ENCODE measurements at regions not wholly inside any gene's neighbourhood (a gene's known extent, or its start where the extent isn't known, plus 50 kb on each side); places are given as distances from the start of the nearest gene placed in this dataset.

GRCh38 chr2:234719116-234719716, 222.3 kb upstream of the ARL4C start (continued):
- TF ChIP-seq, protein P1, sequence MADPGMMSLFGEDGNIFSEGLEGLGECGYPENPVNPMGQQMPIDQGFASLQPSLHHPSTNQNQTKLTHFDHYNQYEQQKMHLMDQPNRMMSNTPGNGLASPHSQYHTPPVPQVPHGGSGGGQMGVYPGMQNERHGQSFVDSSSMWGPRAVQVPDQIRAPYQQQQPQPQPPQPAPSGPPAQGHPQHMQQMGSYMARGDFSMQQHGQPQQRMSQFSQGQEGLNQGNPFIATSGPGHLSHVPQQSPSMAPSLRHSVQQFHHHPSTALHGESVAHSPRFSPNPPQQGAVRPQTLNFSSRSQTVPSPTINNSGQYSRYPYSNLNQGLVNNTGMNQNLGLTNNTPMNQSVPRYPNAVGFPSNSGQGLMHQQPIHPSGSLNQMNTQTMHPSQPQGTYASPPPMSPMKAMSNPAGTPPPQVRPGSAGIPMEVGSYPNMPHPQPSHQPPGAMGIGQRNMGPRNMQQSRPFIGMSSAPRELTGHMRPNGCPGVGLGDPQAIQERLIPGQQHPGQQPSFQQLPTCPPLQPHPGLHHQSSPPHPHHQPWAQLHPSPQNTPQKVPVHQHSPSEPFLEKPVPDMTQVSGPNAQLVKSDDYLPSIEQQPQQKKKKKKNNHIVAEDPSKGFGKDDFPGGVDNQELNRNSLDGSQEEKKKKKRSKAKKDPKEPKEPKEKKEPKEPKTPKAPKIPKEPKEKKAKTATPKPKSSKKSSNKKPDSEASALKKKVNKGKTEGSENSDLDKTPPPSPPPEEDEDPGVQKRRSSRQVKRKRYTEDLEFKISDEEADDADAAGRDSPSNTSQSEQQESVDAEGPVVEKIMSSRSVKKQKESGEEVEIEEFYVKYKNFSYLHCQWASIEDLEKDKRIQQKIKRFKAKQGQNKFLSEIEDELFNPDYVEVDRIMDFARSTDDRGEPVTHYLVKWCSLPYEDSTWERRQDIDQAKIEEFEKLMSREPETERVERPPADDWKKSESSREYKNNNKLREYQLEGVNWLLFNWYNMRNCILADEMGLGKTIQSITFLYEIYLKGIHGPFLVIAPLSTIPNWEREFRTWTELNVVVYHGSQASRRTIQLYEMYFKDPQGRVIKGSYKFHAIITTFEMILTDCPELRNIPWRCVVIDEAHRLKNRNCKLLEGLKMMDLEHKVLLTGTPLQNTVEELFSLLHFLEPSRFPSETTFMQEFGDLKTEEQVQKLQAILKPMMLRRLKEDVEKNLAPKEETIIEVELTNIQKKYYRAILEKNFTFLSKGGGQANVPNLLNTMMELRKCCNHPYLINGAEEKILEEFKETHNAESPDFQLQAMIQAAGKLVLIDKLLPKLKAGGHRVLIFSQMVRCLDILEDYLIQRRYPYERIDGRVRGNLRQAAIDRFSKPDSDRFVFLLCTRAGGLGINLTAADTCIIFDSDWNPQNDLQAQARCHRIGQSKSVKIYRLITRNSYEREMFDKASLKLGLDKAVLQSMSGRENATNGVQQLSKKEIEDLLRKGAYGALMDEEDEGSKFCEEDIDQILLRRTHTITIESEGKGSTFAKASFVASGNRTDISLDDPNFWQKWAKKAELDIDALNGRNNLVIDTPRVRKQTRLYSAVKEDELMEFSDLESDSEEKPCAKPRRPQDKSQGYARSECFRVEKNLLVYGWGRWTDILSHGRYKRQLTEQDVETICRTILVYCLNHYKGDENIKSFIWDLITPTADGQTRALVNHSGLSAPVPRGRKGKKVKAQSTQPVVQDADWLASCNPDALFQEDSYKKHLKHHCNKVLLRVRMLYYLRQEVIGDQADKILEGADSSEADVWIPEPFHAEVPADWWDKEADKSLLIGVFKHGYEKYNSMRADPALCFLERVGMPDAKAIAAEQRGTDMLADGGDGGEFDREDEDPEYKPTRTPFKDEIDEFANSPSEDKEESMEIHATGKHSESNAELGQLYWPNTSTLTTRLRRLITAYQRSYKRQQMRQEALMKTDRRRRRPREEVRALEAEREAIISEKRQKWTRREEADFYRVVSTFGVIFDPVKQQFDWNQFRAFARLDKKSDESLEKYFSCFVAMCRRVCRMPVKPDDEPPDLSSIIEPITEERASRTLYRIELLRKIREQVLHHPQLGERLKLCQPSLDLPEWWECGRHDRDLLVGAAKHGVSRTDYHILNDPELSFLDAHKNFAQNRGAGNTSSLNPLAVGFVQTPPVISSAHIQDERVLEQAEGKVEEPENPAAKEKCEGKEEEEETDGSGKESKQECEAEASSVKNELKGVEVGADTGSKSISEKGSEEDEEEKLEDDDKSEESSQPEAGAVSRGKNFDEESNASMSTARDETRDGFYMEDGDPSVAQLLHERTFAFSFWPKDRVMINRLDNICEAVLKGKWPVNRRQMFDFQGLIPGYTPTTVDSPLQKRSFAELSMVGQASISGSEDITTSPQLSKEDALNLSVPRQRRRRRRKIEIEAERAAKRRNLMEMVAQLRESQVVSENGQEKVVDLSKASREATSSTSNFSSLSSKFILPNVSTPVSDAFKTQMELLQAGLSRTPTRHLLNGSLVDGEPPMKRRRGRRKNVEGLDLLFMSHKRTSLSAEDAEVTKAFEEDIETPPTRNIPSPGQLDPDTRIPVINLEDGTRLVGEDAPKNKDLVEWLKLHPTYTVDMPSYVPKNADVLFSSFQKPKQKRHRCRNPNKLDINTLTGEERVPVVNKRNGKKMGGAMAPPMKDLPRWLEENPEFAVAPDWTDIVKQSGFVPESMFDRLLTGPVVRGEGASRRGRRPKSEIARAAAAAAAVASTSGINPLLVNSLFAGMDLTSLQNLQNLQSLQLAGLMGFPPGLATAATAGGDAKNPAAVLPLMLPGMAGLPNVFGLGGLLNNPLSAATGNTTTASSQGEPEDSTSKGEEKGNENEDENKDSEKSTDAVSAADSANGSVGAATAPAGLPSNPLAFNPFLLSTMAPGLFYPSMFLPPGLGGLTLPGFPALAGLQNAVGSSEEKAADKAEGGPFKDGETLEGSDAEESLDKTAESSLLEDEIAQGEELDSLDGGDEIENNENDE (IDR thresholded peaks at IDR 0.05; ENCODE audit: insufficient replicate concordance, low read length), result no peak
- no peak for TF ChIP-seq EGR1 (IDR thresholded peaks at IDR 0.05; ENCODE audit: borderline replicate concordance, low read depth, low read length)
- no peak for TF ChIP-seq GTF2F1 (IDR thresholded peaks at IDR 0.05; ENCODE audit: borderline replicate concordance, low read depth, low read length)
- no peak for TF ChIP-seq RFX5 (IDR thresholded peaks at IDR 0.05; ENCODE audit: borderline replicate concordance, low read depth, low read length)
- TF ChIP-seq CBX5 (IDR thresholded peaks at IDR 0.05; ENCODE audit: low read depth, low read length), result no peak
- TF ChIP-seq, protein P2, sequence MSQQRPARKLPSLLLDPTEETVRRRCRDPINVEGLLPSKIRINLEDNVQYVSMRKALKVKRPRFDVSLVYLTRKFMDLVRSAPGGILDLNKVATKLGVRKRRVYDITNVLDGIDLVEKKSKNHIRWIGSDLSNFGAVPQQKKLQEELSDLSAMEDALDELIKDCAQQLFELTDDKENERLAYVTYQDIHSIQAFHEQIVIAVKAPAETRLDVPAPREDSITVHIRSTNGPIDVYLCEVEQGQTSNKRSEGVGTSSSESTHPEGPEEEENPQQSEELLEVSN (IDR thresholded peaks at IDR 0.05), result no peak
- no peak for TF ChIP-seq CHD1 (IDR thresholded peaks at IDR 0.05; ENCODE audit: low read depth, low read length)
- TF ChIP-seq SIX5 (IDR thresholded peaks at IDR 0.05; ENCODE audit: low read depth, low read length), result no peak
- no peak for TF ChIP-seq EZH2 (IDR thresholded peaks at IDR 0.05; ENCODE audit: low read depth, low read length, severe bottlenecking)
- no peak for TF ChIP-seq FOSL1 (IDR thresholded peaks at IDR 0.05; ENCODE audit: insufficient read depth, low read depth, low read length)
- no peak for TF ChIP-seq KDM4A (IDR thresholded peaks at IDR 0.05; ENCODE audit: low read depth, low read length, severe bottlenecking)
